Psoas muscle (tissue), 7 donors: ENCODE measurements at regions not wholly inside any gene's neighbourhood (a gene's known extent, or its start where the extent isn't known, plus 50 kb on each side); places are given as distances from the start of the nearest gene placed in this dataset.

Experiments used
- ATAC-seq, 4 donors: fragments of 200-7000 bp; cut with Tn5 transposase; one replicate each; pipeline ENCODE4 v1.9.1; 2020; ENCODE audit warnings: moderate library complexity in 3 of 4, mild to moderate bottlenecking in 2 of 4
- DNase-seq, 2 donors: peaks; one replicate each; pipeline ENCODE4 v3.0.0-alpha.2; 2020
- H3K27ac ChIP-seq: fragments of 200-600 bp; one replicate; pipeline ENCODE4 v1.8.0; 2022
- H3K27me3 ChIP-seq, 3 donors: fragments of 200-600 bp in 1 of 3; one replicate each; pipeline versions ENCODE4 v1.6.1 to v1.8.0; 2013 to 2022; ENCODE audit warnings: low read length in 2 of 3, mild to moderate bottlenecking in 2 of 3, moderate library complexity in 1 of 3; ENCODE audit not compliant: insufficient read depth in 3 of 3
- H3K36me3 ChIP-seq, 2 donors: fragments of 200-600 bp in 1 of 2; one replicate each; pipeline versions ENCODE4 v1.6.1 to v1.8.0; 2013 to 2022; ENCODE audit warnings: low read depth in 1 of 2, mild to moderate bottlenecking in 1 of 2, moderate library complexity in 1 of 2; ENCODE audit not compliant: insufficient read depth in 1 of 2
- H3K4me1 ChIP-seq: fragments of 200-600 bp; one replicate; pipeline ENCODE4 v1.8.0; 2022
- H3K4me3 ChIP-seq: fragments of 200-600 bp; one replicate; pipeline ENCODE4 v1.8.0; 2022; ENCODE audit warnings: mild to moderate bottlenecking
- H3K9me3 ChIP-seq: fragments of 200-600 bp; one replicate; pipeline ENCODE4 v1.8.0; 2022
- WGBS, 3 donors: extraction: QIAGEN DNeasy Blood & Tissue Kit; methylation state at CpG; one replicate each; pipeline versions ENCODE4 v1.1.6 to v1.1.7; 2013; 5-methylcytosine and 5-hydroxymethylcytosine counted together
- intact Hi-C, 2 donors: fragments of 100-400 bp; cut with DNase I; formaldehyde crosslinking; loops; one replicate each; pipeline versions ENCODE4 v1.11.0 to v1.14.2; 2022
- TF ChIP-seq, protein P1 (sequence below): fragments of 200-600 bp; IDR thresholded peaks from one replicate; pipeline ENCODE4 v1.8.0; 2022; ENCODE audit warnings: antibody characterized with exemption
- donor health status: healthy with polysubstance abuse.
- donor health status: DM: no; HTN: no; CAD: no; lungs with moderate emphysema.
- donor health status: Bipolar disorder and iron deficiency.
- donor health status: healthy.
- donor health status: DM: yes; HTN: yes; CAD: no.
- donor health status: DM: no; HTN: no; CAD: no.
- donor health status: DM: yes; HTN: yes; CAD: no.

DNA sequence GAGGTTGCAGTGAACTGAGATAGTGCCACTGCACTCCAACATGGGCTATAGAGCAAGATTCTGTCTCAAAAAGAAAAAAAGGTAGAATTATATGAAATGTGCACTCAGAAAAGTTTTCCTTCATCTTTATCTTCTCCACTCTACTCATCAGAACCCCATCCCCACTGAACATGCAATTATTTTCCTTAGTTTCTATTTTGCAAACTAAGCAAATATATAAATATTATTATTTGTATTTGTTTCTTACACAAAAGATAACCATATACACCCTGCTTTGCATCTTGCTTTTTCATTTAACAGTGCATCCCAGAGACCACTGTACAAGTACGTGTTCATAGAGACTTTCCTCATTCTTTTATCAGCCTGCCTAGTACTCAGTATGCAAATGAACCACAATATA is 68.0 kb upstream of the ACAN start:
- Histone ChIP-seq H3K27me3 (peaks cover 0 to 3% (median 2%) of the 10 kb centered on the region in 3 donors), H3K4me1 (no peaks in the 10 kb centered on the region), H3K4me3 (no peak overlapping the region), H3K27ac (no peak overlapping the region), H3K36me3 (no peaks in the 10 kb centered on the region), H3K9me3 (no peaks in the 10 kb centered on the region)
- TF ChIP-seq, protein P1, sequence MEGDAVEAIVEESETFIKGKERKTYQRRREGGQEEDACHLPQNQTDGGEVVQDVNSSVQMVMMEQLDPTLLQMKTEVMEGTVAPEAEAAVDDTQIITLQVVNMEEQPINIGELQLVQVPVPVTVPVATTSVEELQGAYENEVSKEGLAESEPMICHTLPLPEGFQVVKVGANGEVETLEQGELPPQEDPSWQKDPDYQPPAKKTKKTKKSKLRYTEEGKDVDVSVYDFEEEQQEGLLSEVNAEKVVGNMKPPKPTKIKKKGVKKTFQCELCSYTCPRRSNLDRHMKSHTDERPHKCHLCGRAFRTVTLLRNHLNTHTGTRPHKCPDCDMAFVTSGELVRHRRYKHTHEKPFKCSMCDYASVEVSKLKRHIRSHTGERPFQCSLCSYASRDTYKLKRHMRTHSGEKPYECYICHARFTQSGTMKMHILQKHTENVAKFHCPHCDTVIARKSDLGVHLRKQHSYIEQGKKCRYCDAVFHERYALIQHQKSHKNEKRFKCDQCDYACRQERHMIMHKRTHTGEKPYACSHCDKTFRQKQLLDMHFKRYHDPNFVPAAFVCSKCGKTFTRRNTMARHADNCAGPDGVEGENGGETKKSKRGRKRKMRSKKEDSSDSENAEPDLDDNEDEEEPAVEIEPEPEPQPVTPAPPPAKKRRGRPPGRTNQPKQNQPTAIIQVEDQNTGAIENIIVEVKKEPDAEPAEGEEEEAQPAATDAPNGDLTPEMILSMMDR, result no peak
- intact Hi-C loops, result no loop called here
- ATAC-seq (no peak), DNase-seq (no peak)
- WGBS, 3 donors, result 81 to 83% (median 82%) methylated on average over 1 of the region's 1 CpG

DNA sequence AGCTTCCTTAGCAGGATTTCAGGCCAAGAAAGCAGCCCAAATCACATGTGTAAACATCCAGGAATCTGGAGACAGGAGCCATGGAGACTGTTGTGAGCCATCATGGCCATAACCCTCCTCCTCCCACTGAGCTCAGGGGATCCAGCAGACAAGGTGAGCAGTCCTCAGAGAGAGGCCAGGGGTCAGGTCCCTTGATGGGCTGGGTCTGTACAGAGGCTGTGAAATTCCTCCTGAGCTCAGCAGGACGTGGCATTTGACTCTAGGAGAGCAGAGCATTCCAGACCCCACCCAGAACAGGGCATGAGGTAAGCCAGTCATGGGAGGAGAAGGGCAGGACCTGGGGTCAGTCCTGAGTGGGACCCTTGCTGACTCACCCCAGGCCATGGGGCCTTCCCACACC is 67.0 kb upstream of the ACAN start:
- 15 to 26% (median 17%) methylated on average over 1 of the region's 1 CpG for WGBS, 3 donors
- Histone ChIP-seq H3K27ac (no peak overlapping the region), H3K36me3 (no peaks in the 10 kb centered on the region), H3K4me1 (no peaks in the 10 kb centered on the region), H3K9me3 (no peaks in the 10 kb centered on the region), H3K27me3 (peaks cover 0 to 10% (median 2%) of the 10 kb centered on the region in 3 donors), H3K4me3 (no peak overlapping the region)
- intact Hi-C loops, result no loop called here
- TF ChIP-seq, protein P1, result no peak
- DNase-seq (no peak), ATAC-seq (no peak)

DNA sequence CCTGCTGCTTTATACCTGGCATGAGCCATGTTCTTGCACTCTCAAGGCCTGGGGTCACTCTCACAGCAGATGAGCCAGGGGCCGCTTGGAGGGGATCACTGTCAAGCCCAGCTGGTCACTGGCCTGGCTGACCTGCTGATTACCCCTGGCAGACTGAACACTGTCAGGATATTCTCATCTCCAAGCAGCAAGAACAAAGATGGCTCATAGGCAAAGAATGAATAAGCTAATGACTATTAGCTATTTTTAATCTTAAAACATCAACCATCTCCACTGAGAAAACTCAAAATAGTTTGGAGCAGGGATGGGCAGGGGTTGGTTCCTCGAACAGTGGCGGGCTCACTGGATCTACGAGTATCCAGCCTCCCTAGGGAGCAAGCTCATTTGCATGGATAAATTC is 64.4 kb upstream of the ACAN start:
- DNase-seq (no peak), ATAC-seq (no peak)
- intact Hi-C loops, result no loop called here
- Histone ChIP-seq H3K36me3 (no peaks in the 10 kb centered on the region), H3K27me3 (peaks cover 0 to 25% (median 4%) of the 10 kb centered on the region in 3 donors), H3K4me3 (no peak overlapping the region), H3K9me3 (no peaks in the 10 kb centered on the region), H3K27ac (no peak overlapping the region), H3K4me1 (no peaks in the 10 kb centered on the region)
- TF ChIP-seq, protein P1, result no peak
- 43 to 67% (median 52%) methylated on average over 4 of the region's 4 CpGs for WGBS, 3 donors

DNA sequence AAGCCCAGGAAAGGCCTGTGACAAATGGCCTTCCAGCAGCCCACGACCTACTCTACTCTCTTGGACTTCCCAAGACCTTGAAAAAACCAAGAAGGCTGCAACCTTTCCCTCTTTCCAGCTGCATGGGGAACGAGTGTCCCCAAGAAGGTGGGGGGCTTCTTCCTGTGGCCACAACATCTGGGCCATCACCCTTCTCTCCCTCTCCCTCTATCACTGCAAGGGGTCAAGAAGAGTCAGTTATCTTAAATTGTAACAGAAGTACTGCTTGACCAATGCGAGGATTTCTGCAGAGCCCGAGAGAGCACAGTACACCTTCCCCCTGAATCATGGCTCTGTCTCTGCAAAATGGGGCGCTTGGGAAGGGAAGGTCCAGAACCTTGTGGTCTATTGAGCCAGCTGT is 63.7 kb upstream of the ACAN start:
- no peak for DNase-seq
- TF ChIP-seq, protein P1, result no peak
- H3K4me1 ChIP-seq, result no peaks in the 10 kb centered on the region
- no peaks in the 10 kb centered on the region for H3K9me3 ChIP-seq
- no peak for ATAC-seq
- no peak overlapping the region for H3K4me3 ChIP-seq
- 69 to 82% (median 72%) methylated on average over 5 of the region's 5 CpGs for WGBS, 3 donors
- intact Hi-C loops, result no loop called here
- H3K27me3 ChIP-seq, result peaks cover 0 to 25% (median 4%) of the 10 kb centered on the region in 3 donors
- H3K27ac ChIP-seq, result no peak overlapping the region
- H3K36me3 ChIP-seq, result no peaks in the 10 kb centered on the region

DNA sequence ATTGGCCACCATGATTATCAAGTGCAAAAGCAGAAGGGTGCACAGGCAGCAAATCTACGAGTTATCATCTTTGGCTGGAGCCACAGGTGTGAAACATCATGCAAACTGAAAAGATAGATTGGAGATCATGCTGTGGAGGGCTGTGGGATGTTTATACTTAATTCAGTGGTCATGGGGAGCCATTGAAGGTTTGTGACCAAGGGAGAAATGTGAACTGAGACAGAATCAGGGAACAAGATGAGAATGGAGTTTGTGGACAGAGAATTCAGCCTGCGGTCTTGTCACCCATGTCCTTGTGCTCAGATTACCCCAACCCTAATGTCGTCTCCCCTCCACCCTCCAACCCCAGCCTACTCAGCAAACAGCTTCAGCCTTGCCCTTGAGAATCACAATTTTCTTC is 62.9 kb upstream of the ACAN start:
- no peak for ATAC-seq
- H3K4me3 ChIP-seq, result no peak overlapping the region
- intact Hi-C loops, result no loop called here
- H3K27me3 ChIP-seq, result peaks cover 0 to 25% (median 4%) of the 10 kb centered on the region in 3 donors
- DNase-seq, result no peak
- 81 to 84% (median 81%) methylated on average over 3 of the region's 3 CpGs for WGBS, 3 donors
- no peaks in the 10 kb centered on the region for H3K36me3 ChIP-seq
- TF ChIP-seq, protein P1, result no peak
- H3K4me1 ChIP-seq, result no peaks in the 10 kb centered on the region
- H3K27ac ChIP-seq, result no peak overlapping the region
- no peaks in the 10 kb centered on the region for H3K9me3 ChIP-seq
